Stimulated activated CD4-positive, alpha-beta T cell treated with anti-CD3 and anti-CD28 coated beads, Interleukin-1b, Interleukin-23, amount 100 ng/mL, for 24 hours (primary cell): ENCODE measurements at regions not wholly inside any gene's neighbourhood (a gene's known extent, or its start where the extent isn't known, plus 50 kb on each side); places are given as distances from the start of the nearest gene placed in this dataset.

Experiments
- DNase-seq, 4 experiments: peaks; one replicate each; pipeline ENCODE4 v3.0.0-alpha.2; 2020; ENCODE audit warnings: low read depth in 4 of 4, low spot score in 1 of 4

- no peak for DNase-seq
Observed at GRCh38 chrX:8870411-8870810, 69.2 kb upstream of the FAM9A start.

GRCh38 chrX:8869812-8870211, 68.6 kb upstream of the FAM9A start:
- no peak for DNase-seq

- no peak for DNase-seq
Observed at GRCh38 chrX:8868906-8869305, 67.7 kb upstream of the FAM9A start.

- no peak for DNase-seq
Observed at GRCh38 chrX:8868070-8868773, 67.0 kb upstream of the FAM9A start.

GRCh38 chrX:8867406-8867805, 66.2 kb upstream of the FAM9A start:
- no peak for DNase-seq

GRCh38 chrX:8864161-8864560, 63.0 kb upstream of the FAM9A start:
- no peak for DNase-seq

- no peak for DNase-seq
Observed at GRCh38 chrX:8861908-8862307, 60.7 kb upstream of the FAM9A start.

- no peak for DNase-seq
Observed at GRCh38 chrX:8851231-8851886, 50.2 kb upstream of the FAM9A start.
